SK-N-SH treated with all-trans-retinoic acid at 6 μM for 48 hours (cell line): ENCODE measurements at regions not wholly inside any gene's neighbourhood (a gene's known extent, or its start where the extent isn't known, plus 50 kb on each side); places are given as distances from the start of the nearest gene placed in this dataset.

Experiments used
- ATAC-seq: fragments of 200-7000 bp; cut with Tn5 transposase; 3 replicates; pipeline ENCODE4 v1.9.1; 2020; ENCODE audit warnings: mild to moderate bottlenecking, moderate library complexity
- ARNTL ChIP-seq: fragments of 450-650 bp; formaldehyde crosslinking; IDR thresholded peaks from 2 replicates; pipeline ENCODE4 v1.5.0; 2020; ENCODE audit warnings: low read depth, mild to moderate bottlenecking, moderate library complexity, borderline replicate concordance
- CREB5 ChIP-seq: fragments of 250-450 bp; sonication (Bioruptor Pico); IDR thresholded peaks from 2 replicates; pipeline ENCODE4 v1.5.1; 2020; ENCODE audit warnings: low read depth, mild to moderate bottlenecking, moderate library complexity
- CSDC2 ChIP-seq: fragments of 250-450 bp; sonication (Bioruptor Pico); IDR thresholded peaks from 2 replicates; pipeline ENCODE4 v1.5.0; 2020; ENCODE audit warnings: mild to moderate bottlenecking, moderate library complexity
- ESRRG ChIP-seq: fragments of 250-450 bp; sonication (Bioruptor Pico); IDR thresholded peaks from 2 replicates; pipeline ENCODE4 v1.6.1; 2021; ENCODE audit warnings: mild to moderate bottlenecking
- GLIS3 ChIP-seq: fragments of 250-450 bp; sonication (Bioruptor Pico); IDR thresholded peaks from 2 replicates; pipeline ENCODE4 v1.5.0; 2020; ENCODE audit warnings: mild to moderate bottlenecking, moderate library complexity
- ISL1 ChIP-seq: fragments of 250-450 bp; sonication (Bioruptor Pico); IDR thresholded peaks from 2 replicates; pipeline ENCODE4 v2.1.2; 2022; ENCODE audit warnings: mild to moderate bottlenecking, moderate library complexity
- OSR1 ChIP-seq: fragments of 250-450 bp; sonication (Bioruptor Pico); IDR thresholded peaks from 2 replicates; pipeline ENCODE4 v1.8.0; 2022; ENCODE audit warnings: moderate library complexity, mild to moderate bottlenecking, inconsistent platforms
- PATZ1 ChIP-seq: fragments of 250-450 bp; sonication (Bioruptor Pico); IDR thresholded peaks from 2 replicates; pipeline ENCODE4 v1.8.0; 2020; ENCODE audit warnings: mild to moderate bottlenecking, moderate library complexity, borderline replicate concordance
- POU6F1 ChIP-seq: fragments of 250-450 bp; sonication (Bioruptor Pico); IDR thresholded peaks from 2 replicates; pipeline ENCODE4 v1.8.0; 2021; ENCODE audit warnings: low read depth, mild to moderate bottlenecking, moderate library complexity, borderline replicate concordance
- PPARA ChIP-seq: fragments of 250-450 bp; sonication (Bioruptor Pico); IDR thresholded peaks from 2 replicates; pipeline ENCODE4 v1.5.0; 2020; ENCODE audit warnings: mild to moderate bottlenecking, borderline replicate concordance
- RARB ChIP-seq: fragments of 250-450 bp; sonication (Bioruptor Pico); IDR thresholded peaks from 2 replicates; pipeline ENCODE4 v1.8.0; 2021; ENCODE audit warnings: mild to moderate bottlenecking, moderate library complexity
- SNAI2 ChIP-seq: fragments of 250-450 bp; sonication (Bioruptor Pico); IDR thresholded peaks from 2 replicates; pipeline ENCODE4 v1.5.0; 2020; ENCODE audit warnings: mild to moderate bottlenecking, moderate library complexity
- TCF4 ChIP-seq: fragments of 250-450 bp; sonication (Bioruptor Pico); IDR thresholded peaks from 2 replicates; pipeline ENCODE4 v1.8.0; 2021; ENCODE audit warnings: mild to moderate bottlenecking, moderate library complexity, borderline replicate concordance
- TOX ChIP-seq: fragments of 250-450 bp; sonication (Bioruptor Pico); IDR thresholded peaks from 2 replicates; pipeline ENCODE4 v1.8.0; 2021; ENCODE audit warnings: mild to moderate bottlenecking, moderate library complexity, borderline replicate concordance
- ZC3H10 ChIP-seq: fragments of 250-450 bp; sonication (Bioruptor Pico); IDR thresholded peaks from 2 replicates; pipeline ENCODE4 v1.5.1; 2021; ENCODE audit warnings: mild to moderate bottlenecking, moderate library complexity
- ZFP3 ChIP-seq: fragments of 250-450 bp; sonication (Bioruptor Pico); IDR thresholded peaks from 2 replicates; pipeline ENCODE4 v1.5.0; 2020; ENCODE audit warnings: mild to moderate bottlenecking, moderate library complexity
- ZFP30 ChIP-seq: fragments of 450-650 bp; formaldehyde crosslinking; IDR thresholded peaks from 2 replicates; pipeline ENCODE4 v1.5.0; 2022; ENCODE audit warnings: mild to moderate bottlenecking, moderate library complexity
- ZNF565 ChIP-seq: fragments of 450-650 bp; formaldehyde crosslinking; conservative IDR thresholded peaks from 2 replicates; pipeline ENCODE4 v1.5.0; 2020; ENCODE audit warnings: low read depth, mild to moderate bottlenecking, moderate library complexity
- ZNF70 ChIP-seq: fragments of 450-650 bp; formaldehyde crosslinking; IDR thresholded peaks from 2 replicates; pipeline ENCODE4 v1.5.0; 2020; ENCODE audit warnings: mild to moderate bottlenecking, moderate library complexity
- ZNF8 ChIP-seq: fragments of 450-650 bp; formaldehyde crosslinking; IDR thresholded peaks from 2 replicates; pipeline ENCODE4 v1.5.0; 2020; ENCODE audit warnings: mild to moderate bottlenecking, moderate library complexity
- TF ChIP-seq, protein P1 (sequence below): fragments of 250-450 bp; sonication (Bioruptor Pico); IDR thresholded peaks from 2 replicates; pipeline ENCODE4 v1.5.1; 2021; ENCODE audit warnings: mild to moderate bottlenecking, moderate library complexity

DNA sequence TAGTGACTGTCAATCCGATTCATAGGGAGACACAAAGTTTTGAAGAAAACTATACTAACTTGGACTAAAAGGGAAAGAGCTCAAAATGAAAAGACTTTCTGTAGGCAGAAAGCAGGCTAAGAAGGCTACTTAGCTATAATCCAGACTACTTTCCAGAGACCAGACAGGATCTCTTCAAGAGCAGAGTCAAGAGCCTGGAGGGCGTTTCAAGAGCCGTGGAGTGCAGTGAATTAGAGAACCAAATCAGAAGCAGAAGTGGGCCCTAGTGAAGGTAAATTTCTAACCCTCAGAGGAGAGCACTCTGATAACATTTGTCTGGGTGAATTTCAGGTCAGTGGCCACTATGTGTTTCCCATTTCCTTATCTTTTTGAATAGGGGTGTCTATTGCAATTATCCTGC, 76.4 kb downstream of the CGGBP1 start:
- ATAC-seq = no peak
- TF ChIP-seq ESRRG (no peak), TCF4 (CRISPR knock-in tag) (no peak), ZFP3 (CRISPR knock-in tag) (no peak)
- TF ChIP-seq, all 23 proteins: peak for 0

- ATAC-seq = no peak
- no peak for TF ChIP-seq RARB (CRISPR knock-in tag)
- no peak for TF ChIP-seq ZC3H10 (CRISPR knock-in tag)
- no peak for TF ChIP-seq POU6F1 (CRISPR knock-in tag)
- TF ChIP-seq ZFP30 (CRISPR knock-in tag) = no peak
- TF ChIP-seq ZNF565 (CRISPR knock-in tag) = no peak
- no peak for TF ChIP-seq ISL1 (CRISPR knock-in tag)
- TF ChIP-seq CREB5 (CRISPR knock-in tag) = no peak
- no peak for TF ChIP-seq TCF4 (CRISPR knock-in tag)
- no peak for TF ChIP-seq GLIS3 (CRISPR knock-in tag)
- TF ChIP-seq ARNTL (CRISPR knock-in tag) = no peak
- no peak for TF ChIP-seq PPARA (CRISPR knock-in tag)
- no peak for TF ChIP-seq ZNF70 (CRISPR knock-in tag)
- TF ChIP-seq CSDC2 (CRISPR knock-in tag) = no peak
- TF ChIP-seq TOX (CRISPR knock-in tag) = no peak
- TF ChIP-seq, protein P1, sequence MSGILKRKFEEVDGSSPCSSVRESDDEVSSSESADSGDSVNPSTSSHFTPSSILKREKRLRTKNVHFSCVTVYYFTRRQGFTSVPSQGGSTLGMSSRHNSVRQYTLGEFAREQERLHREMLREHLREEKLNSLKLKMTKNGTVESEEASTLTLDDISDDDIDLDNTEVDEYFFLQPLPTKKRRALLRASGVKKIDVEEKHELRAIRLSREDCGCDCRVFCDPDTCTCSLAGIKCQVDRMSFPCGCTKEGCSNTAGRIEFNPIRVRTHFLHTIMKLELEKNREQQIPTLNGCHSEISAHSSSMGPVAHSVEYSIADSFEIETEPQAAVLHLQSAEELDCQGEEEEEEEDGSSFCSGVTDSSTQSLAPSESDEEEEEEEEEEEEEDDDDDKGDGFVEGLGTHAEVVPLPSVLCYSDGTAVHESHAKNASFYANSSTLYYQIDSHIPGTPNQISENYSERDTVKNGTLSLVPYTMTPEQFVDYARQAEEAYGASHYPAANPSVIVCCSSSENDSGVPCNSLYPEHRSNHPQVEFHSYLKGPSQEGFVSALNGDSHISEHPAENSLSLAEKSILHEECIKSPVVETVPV (CRISPR knock-in tag) = no peak
- TF ChIP-seq OSR1 (CRISPR knock-in tag) = no peak
- TF ChIP-seq PATZ1 (CRISPR knock-in tag) = no peak
- no peak for TF ChIP-seq ZNF8 (CRISPR knock-in tag)
Measured at GRCh38 chr3:87979527-87979926, 79.3 kb downstream of the CGGBP1 start.

GRCh38 chr3:87977765-87978164, 81.0 kb downstream of the CGGBP1 start:
- TF ChIP-seq, protein P1 (CRISPR knock-in tag) = no peak
- TF ChIP-seq TCF4 (CRISPR knock-in tag) = no peak
- no peak for TF ChIP-seq GLIS3 (CRISPR knock-in tag)
- no peak for TF ChIP-seq SNAI2
- TF ChIP-seq POU6F1 (CRISPR knock-in tag) = no peak
- no peak for TF ChIP-seq PATZ1 (CRISPR knock-in tag)
- TF ChIP-seq CREB5 (CRISPR knock-in tag) = no peak
- no peak for TF ChIP-seq CSDC2 (CRISPR knock-in tag)
- TF ChIP-seq, all 23 proteins: peak for 0
- ATAC-seq = no peak
